A673 (cell line): ENCODE measurements at regions not wholly inside any gene's neighbourhood (a gene's known extent, or its start where the extent isn't known, plus 50 kb on each side); places are given as distances from the start of the nearest gene placed in this dataset.

Experiments
- EZH2 ChIP-seq: fragments of 200-600 bp; sonication (generic); IDR thresholded peaks from 2 replicates; pipeline ENCODE4 v1.6.1; 2017; ENCODE audit warnings: borderline replicate concordance, low read depth, mild to moderate bottlenecking, mixed read lengths, antibody characterized with exemption, low read length; ENCODE audit not compliant: poor library complexity, severe bottlenecking
- TF ChIP-seq, protein P1 (sequence below): fragments of 300-800, 200-600 bp; sonication (generic); conservative IDR thresholded peaks from 2 replicates; pipeline ENCODE4 v1.5.1; 2017; ENCODE audit warnings: low read depth, mild to moderate bottlenecking, antibody characterized with exemption, low read length, moderate library complexity, mixed read lengths

DNA sequence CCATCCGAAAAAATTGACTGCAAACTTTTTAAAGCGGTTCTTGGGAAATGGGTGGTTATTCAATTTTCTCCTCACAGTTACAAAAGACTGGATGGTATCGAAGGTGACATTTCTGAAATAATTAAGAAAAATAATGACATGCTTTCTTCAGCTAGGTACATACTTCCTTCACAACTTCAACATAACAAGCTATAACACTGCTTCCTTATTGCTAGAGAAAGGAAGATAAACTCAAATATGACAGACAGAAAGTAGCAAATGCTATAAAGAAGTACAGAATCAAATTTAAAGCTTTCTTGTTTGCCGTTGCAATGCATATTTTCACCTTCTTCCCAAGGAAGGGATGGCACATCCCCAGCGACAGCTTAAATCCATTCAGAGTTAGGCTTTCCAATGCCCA lies 93.5 kb upstream of the EFNA5 start:
- TF ChIP-seq, protein P1, sequence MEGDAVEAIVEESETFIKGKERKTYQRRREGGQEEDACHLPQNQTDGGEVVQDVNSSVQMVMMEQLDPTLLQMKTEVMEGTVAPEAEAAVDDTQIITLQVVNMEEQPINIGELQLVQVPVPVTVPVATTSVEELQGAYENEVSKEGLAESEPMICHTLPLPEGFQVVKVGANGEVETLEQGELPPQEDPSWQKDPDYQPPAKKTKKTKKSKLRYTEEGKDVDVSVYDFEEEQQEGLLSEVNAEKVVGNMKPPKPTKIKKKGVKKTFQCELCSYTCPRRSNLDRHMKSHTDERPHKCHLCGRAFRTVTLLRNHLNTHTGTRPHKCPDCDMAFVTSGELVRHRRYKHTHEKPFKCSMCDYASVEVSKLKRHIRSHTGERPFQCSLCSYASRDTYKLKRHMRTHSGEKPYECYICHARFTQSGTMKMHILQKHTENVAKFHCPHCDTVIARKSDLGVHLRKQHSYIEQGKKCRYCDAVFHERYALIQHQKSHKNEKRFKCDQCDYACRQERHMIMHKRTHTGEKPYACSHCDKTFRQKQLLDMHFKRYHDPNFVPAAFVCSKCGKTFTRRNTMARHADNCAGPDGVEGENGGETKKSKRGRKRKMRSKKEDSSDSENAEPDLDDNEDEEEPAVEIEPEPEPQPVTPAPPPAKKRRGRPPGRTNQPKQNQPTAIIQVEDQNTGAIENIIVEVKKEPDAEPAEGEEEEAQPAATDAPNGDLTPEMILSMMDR: no peak
- no peak for TF ChIP-seq EZH2
